Stimulated activated CD8-positive, alpha-beta memory T cell treated with anti-CD3 and anti-CD28 coated beads, Interleukin-12 subunit alpha, Interleukin-12 subunit beta, amount 100 ng/mL, for 24 hours (primary cell): ENCODE measurements at regions not wholly inside any gene's neighbourhood (a gene's known extent, or its start where the extent isn't known, plus 50 kb on each side); places are given as distances from the start of the nearest gene placed in this dataset.
"Not testable (repeated sequence)": the region's sequence is repeated elsewhere in the genome, so short reads cannot be mapped to it uniquely, and the experiment has no call there.

Source experiments
- DNase-seq: peaks from one replicate; pipeline ENCODE4 v3.0.0-alpha.2; 2020; ENCODE audit errors: extremely low read depth

GRCh38 chr5:177664737-177665136 lies 64.8 kb downstream of the B4GALT7 start:
- DNase-seq = not testable (repeated sequence)

GRCh38 chr5:177665172-177665571 lies 65.2 kb downstream of the B4GALT7 start:
- not testable (repeated sequence) for DNase-seq

GRCh38 chr5:177665960-177666359 lies 66.0 kb downstream of the B4GALT7 start:
- DNase-seq = not testable (repeated sequence)

- not testable (repeated sequence) for DNase-seq
These were observed 71.3 kb downstream of the B4GALT7 start for GRCh38 chr5:177671035-177671754.

GRCh38 chr5:177671755-177672690 lies 72.1 kb downstream of the B4GALT7 start:
- peak; percentile 26 for DNase-seq
